A673 (cell line): ENCODE measurements at regions not wholly inside any gene's neighbourhood (a gene's known extent, or its start where the extent isn't known, plus 50 kb on each side); places are given as distances from the start of the nearest gene placed in this dataset.

Source experiments
- CTCF ChIP-seq: fragments of 300-800, 200-600 bp; sonication (generic); conservative IDR thresholded peaks from 2 replicates; pipeline ENCODE4 v1.5.1; 2017; ENCODE audit warnings: low read depth, mild to moderate bottlenecking, antibody characterized with exemption, low read length, moderate library complexity, mixed read lengths
- EZH2 ChIP-seq: fragments of 200-600 bp; sonication (generic); IDR thresholded peaks from 2 replicates; pipeline ENCODE4 v1.6.1; 2017; ENCODE audit warnings: borderline replicate concordance, low read depth, mild to moderate bottlenecking, mixed read lengths, antibody characterized with exemption, low read length; ENCODE audit not compliant: poor library complexity, severe bottlenecking

DNA sequence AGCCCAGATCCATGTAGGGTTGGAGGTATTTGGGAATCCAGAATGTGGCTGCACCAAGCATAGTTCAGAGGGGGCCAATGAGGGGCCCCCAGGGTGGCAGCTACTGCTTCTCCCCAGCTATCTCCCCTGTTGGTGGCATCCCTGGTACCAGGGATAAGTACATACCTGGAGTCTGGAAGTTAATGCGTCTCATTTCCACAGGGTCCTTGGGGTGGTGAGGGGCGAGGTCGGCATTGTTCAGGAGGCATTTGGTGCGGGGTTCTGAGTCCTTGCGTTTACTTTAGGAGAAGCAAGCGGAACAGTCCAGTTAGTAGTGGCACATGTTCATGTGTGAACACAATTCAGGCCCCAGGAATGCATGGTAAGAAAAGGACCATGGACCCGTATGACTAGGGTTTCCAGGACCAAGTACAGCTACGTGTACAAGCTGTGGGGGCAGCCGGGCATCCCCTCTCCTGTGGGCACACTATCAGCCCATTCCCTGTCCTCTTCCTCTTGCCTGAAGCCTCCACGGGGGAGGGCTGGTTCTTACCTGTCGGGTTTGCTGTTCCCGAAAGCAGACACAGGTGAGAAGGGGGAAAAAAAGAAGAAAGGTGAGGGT lies 122.3 kb downstream of the PTPRS start:
- no peak for TF ChIP-seq EZH2
- no peak for TF ChIP-seq CTCF
